ENCODE measurements at regions not wholly inside any gene's neighbourhood (a gene's known extent, or its start where the extent isn't known, plus 50 kb on each side); places are given as distances from the start of the nearest gene placed in this dataset.
"Not testable (repeated sequence)": the region's sequence is repeated elsewhere in the genome, so short reads cannot be mapped to it uniquely, and the experiment has no call there.

DNA sequence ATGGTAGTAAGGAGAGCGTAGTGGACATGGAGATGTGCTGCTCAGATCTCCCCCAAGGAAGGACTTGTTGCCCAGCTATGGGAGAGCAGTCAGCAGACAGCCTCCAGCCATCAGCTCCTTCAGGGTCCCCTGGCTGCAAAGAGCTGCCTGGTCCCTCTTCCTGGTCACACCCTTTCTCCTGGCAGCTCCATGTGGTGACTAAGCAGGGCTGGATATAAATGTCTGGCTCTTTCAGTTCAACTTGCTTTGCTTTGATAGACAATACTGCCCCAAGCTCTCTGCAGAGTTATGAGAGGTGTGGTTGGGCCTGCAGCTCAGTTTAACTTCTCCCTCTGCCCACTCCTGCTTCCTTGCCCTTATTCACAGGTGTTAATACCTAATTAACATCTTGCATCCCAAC is 64.1 kb upstream of the DDR1 start:
- Histone ChIP-seq H3K9me3 (ENCODE audit: control insufficient read depth in 5 of 5, low read length in 5 of 5) (no peaks in the 10 kb centered on the region), H3K27me3 (ENCODE audit: control insufficient read depth in 5 of 5, insufficient read depth in 4 of 5, low read length in 5 of 5) (no peaks in the 10 kb centered on the region), H3K4me3 (ENCODE audit: low read depth in 1 of 5, low read length in 5 of 5) (no peak overlapping the region), H3K36me3 (ENCODE audit: control insufficient read depth in 5 of 5, insufficient read depth in 5 of 5, low read length in 5 of 5) (no peaks in the 10 kb centered on the region), H3K27ac (ENCODE audit: low read depth, low read length) (no peak overlapping the region), H3K9ac (ENCODE audit: low read length in 5 of 5) (no peak overlapping the region), H3K4me1 (ENCODE audit: control insufficient read depth in 5 of 5, insufficient read depth in 5 of 5, low read length in 5 of 5) (peaks cover 0 to 22% (median 14%) of the 10 kb centered on the region in 5 donors)

- Histone ChIP-seq H3K27ac (ENCODE audit: low read depth, low read length) (no peak overlapping the region), H3K36me3 (ENCODE audit: control insufficient read depth in 5 of 5, insufficient read depth in 5 of 5, low read length in 5 of 5) (no peaks in the 10 kb centered on the region), H3K4me3 (ENCODE audit: low read depth in 1 of 5, low read length in 5 of 5) (no peak overlapping the region), H3K9me3 (ENCODE audit: control insufficient read depth in 5 of 5, low read length in 5 of 5) (no peaks in the 10 kb centered on the region), H3K27me3 (ENCODE audit: control insufficient read depth in 5 of 5, insufficient read depth in 4 of 5, low read length in 5 of 5) (no peaks in the 10 kb centered on the region), H3K9ac (ENCODE audit: low read length in 5 of 5) (no peak overlapping the region), H3K4me1 (ENCODE audit: control insufficient read depth in 5 of 5, insufficient read depth in 5 of 5, low read length in 5 of 5) (peaks cover 0 to 25% (median 14%) of the 10 kb centered on the region in 5 donors)
Measured at GRCh38 chr6:30819297-30819917, 64.9 kb upstream of the DDR1 start.

DNA sequence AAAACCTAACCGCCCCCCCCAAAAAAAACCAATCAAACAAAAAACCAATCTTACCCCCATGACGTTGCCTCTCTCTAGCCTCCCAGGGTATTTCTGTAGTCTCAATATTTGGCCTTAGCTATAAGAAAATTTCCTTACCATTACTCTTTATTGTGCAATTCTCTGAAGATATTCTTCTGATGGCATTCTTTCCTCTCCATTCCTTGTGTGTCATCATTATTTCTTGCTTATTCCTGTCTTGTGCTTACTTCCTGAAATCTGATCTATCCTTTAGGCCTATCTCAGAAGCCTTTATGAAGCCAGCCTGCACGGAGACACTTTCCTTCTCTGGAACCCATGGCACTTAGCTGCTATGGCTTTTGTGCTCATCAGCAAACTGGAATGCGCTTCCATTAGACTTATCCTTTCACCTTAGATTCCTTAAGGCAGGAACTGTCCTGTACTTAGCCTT is 65.9 kb upstream of the DDR1 start:
- no peaks in the 10 kb centered on the region for H3K27me3 ChIP-seq (ENCODE audit: control insufficient read depth in 5 of 5, insufficient read depth in 4 of 5, low read length in 5 of 5)
- no peaks in the 10 kb centered on the region for H3K36me3 ChIP-seq (ENCODE audit: control insufficient read depth in 5 of 5, insufficient read depth in 5 of 5, low read length in 5 of 5)
- no peaks in the 10 kb centered on the region for H3K9me3 ChIP-seq (ENCODE audit: control insufficient read depth in 5 of 5, low read length in 5 of 5)
- no peak overlapping the region for H3K4me3 ChIP-seq (ENCODE audit: low read depth in 1 of 5, low read length in 5 of 5)
- no peak overlapping the region for H3K27ac ChIP-seq (ENCODE audit: low read depth, low read length)
- H3K9ac ChIP-seq (ENCODE audit: low read length in 5 of 5): no peak overlapping the region
- peaks cover 0 to 32% (median 18%) of the 10 kb centered on the region in 5 donors for H3K4me1 ChIP-seq (ENCODE audit: control insufficient read depth in 5 of 5, insufficient read depth in 5 of 5, low read length in 5 of 5)

DNA sequence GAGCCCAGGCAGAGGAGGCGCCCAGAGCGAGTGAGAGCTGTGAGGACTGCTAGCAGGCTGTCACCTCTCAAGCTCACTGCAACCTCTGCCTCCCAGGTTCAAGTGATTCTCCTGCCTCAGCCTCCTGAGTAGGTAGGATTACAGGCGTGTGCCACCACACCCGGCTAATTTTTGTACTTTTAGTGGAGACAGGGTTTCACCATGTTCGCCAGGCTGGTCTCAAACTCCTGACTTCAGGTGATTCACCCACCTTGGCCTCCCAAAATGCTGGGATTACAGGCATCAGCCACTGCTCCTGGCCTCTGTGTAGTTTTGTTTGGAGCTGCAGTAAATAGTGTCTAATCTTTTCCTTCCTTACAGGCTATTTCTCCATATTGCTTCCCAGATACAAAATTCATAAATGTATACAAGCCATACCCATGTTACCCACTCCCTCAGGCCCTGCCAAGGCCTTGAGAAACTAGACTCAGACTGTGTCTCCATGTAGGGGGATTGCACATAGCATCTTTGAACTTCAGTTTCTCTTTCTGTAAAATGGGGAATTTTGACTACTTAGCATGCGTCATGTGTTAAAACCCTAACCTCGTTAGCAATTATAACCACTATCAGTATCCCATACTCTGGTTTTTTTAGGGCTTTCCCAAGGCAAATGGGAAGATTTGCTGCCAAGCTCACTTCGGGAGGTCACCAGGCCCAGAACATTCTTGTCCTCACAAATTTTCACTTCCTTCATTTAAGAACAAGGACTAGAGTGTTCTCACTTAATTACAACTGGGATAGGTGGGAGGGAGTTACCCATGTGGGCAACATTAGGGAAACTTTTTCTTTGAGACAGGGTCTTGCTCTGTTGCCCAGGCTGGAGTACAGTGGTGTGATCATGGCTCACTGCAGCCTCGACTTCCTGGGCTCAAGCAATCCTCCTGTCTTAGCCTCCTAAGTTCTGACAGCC is 67.3 kb upstream of the DDR1 start:
- Histone ChIP-seq H3K36me3 (ENCODE audit: control insufficient read depth in 5 of 5, insufficient read depth in 5 of 5, low read length in 5 of 5) (no peaks in the 10 kb centered on the region), H3K9ac (ENCODE audit: low read length in 5 of 5) (no peak overlapping the region), H3K9me3 (ENCODE audit: control insufficient read depth in 5 of 5, low read length in 5 of 5) (no peaks in the 10 kb centered on the region), H3K4me1 (ENCODE audit: control insufficient read depth in 5 of 5, insufficient read depth in 5 of 5, low read length in 5 of 5) (peaks cover 0 to 23% (median 10%) of the 10 kb centered on the region in 5 donors), H3K27me3 (ENCODE audit: control insufficient read depth in 5 of 5, insufficient read depth in 4 of 5, low read length in 5 of 5) (no peaks in the 10 kb centered on the region), H3K27ac (ENCODE audit: low read depth, low read length) (no peak overlapping the region), H3K4me3 (ENCODE audit: low read depth in 1 of 5, low read length in 5 of 5) (no peak overlapping the region)

DNA sequence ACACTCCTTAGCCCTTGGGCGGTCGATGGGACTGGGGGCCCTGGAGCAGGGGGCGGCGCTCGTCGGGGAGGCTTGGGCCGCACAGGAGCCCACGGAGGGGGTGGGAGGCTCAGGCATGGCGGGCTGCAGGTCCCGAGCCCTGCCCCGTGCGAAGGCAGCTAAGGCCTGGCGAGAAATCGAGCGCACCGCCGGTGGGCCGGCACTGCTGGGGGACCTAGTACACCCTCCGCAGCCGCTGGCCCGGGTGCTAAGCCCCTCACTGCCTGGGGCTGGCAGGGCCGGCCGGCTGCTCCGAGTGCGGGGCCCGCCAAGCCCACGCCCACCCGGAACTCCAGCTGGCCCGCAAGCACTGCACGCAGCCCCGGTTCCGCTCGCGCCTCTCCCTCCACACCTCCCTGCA is 68.0 kb upstream of the DDR1 start:
- H3K27ac ChIP-seq (ENCODE audit: low read depth, low read length); H3K9ac ChIP-seq (ENCODE audit: low read length in 5 of 5); H3K27me3 ChIP-seq (ENCODE audit: control insufficient read depth in 5 of 5, insufficient read depth in 4 of 5, low read length in 5 of 5); H3K9me3 ChIP-seq (ENCODE audit: control insufficient read depth in 5 of 5, low read length in 5 of 5); H3K4me3 ChIP-seq (ENCODE audit: low read depth in 1 of 5, low read length in 5 of 5); H3K36me3 ChIP-seq (ENCODE audit: control insufficient read depth in 5 of 5, insufficient read depth in 5 of 5, low read length in 5 of 5): not testable (repeated sequence)
- peaks cover 0 to 23% (median 7%) of the 10 kb centered on the region in 5 donors for H3K4me1 ChIP-seq (ENCODE audit: control insufficient read depth in 5 of 5, insufficient read depth in 5 of 5, low read length in 5 of 5)

DNA sequence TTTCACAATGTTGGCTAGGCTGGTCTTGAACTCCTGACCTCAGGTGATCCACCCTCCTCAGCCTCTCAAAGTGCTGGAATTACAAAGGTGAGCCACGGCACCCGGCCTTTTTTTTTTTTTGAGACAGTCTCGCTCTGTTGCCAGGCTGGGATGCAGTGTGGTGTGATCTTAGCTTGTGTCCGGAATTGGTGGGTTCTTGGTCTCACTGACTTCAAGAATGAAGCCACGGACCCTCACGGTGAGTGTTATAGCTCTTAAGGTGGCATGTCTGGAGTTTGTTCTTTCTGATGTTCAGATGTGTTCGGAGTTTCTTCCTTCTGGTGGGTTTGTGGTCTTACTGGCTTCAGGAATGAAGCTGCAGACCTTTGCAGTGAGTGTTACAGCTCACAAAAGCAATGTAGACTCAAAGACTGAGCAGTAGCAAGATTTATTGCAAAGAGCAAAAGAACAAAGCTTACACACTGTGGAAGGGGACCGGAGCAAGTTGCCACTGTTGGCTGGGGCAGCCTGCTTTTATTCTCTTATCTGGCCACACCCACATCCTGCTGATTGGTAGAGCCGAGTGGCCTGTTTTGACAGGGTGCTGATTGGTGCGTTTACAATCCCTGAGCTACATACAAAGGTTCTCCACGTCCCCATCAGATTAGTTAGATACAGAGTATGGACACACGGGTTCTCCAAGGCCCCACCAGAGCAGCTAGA is 69.1 kb upstream of the DDR1 start:
- peaks cover 0 to 21% (median 7%) of the 10 kb centered on the region in 5 donors for H3K4me1 ChIP-seq (ENCODE audit: control insufficient read depth in 5 of 5, insufficient read depth in 5 of 5, low read length in 5 of 5)
- H3K27ac ChIP-seq (ENCODE audit: low read depth, low read length); H3K9me3 ChIP-seq (ENCODE audit: control insufficient read depth in 5 of 5, low read length in 5 of 5); H3K36me3 ChIP-seq (ENCODE audit: control insufficient read depth in 5 of 5, insufficient read depth in 5 of 5, low read length in 5 of 5); H3K9ac ChIP-seq (ENCODE audit: low read length in 5 of 5); H3K4me3 ChIP-seq (ENCODE audit: low read depth in 1 of 5, low read length in 5 of 5); H3K27me3 ChIP-seq (ENCODE audit: control insufficient read depth in 5 of 5, insufficient read depth in 4 of 5, low read length in 5 of 5): not testable (repeated sequence)

- H3K27ac ChIP-seq (ENCODE audit: low read depth, low read length): no peak overlapping the region
- H3K4me3 ChIP-seq (ENCODE audit: low read depth in 1 of 5, low read length in 5 of 5): no peak overlapping the region
- no peaks in the 10 kb centered on the region for H3K27me3 ChIP-seq (ENCODE audit: control insufficient read depth in 5 of 5, insufficient read depth in 4 of 5, low read length in 5 of 5)
- H3K9me3 ChIP-seq (ENCODE audit: control insufficient read depth in 5 of 5, low read length in 5 of 5): no peaks in the 10 kb centered on the region
- H3K36me3 ChIP-seq (ENCODE audit: control insufficient read depth in 5 of 5, insufficient read depth in 5 of 5, low read length in 5 of 5): no peaks in the 10 kb centered on the region
- H3K4me1 ChIP-seq (ENCODE audit: control insufficient read depth in 5 of 5, insufficient read depth in 5 of 5, low read length in 5 of 5): peaks cover 0 to 17% (median 6%) of the 10 kb centered on the region in 5 donors
- H3K9ac ChIP-seq (ENCODE audit: low read length in 5 of 5): no peak overlapping the region
Measured at GRCh38 chr6:30814146-30815040, 69.9 kb upstream of the DDR1 start.

DNA sequence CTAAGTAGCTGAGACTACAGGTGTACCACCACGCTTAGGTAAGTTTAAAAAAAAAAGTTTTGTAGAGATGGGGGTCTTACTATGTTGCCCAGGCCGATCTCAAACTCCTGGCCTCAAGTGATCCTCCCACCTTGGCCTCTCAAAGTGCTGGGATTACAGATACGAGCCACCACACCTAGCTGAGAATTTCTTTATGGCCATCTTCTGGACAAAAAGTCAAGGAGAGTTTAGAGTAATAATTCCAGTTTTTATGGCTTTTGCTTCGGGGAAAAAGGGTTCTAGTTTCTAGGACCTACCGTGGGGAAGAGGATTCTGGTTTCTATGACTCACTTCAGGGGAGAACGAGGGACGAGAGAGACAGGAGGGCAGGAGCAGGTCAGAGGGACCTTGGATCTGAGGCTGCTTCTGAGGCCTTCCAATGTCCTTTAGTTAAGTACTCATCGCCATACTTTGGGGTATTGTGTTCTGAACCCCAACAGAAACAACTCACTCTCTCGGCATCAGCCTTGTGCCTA is 69.3 kb upstream of the IER3 start:
- no peak overlapping the region for H3K9ac ChIP-seq (ENCODE audit: low read length in 5 of 5)
- H3K4me3 ChIP-seq (ENCODE audit: low read depth in 1 of 5, low read length in 5 of 5): no peak overlapping the region
- H3K36me3 ChIP-seq (ENCODE audit: control insufficient read depth in 5 of 5, insufficient read depth in 5 of 5, low read length in 5 of 5): no peaks in the 10 kb centered on the region
- H3K27ac ChIP-seq (ENCODE audit: low read depth, low read length): no peak overlapping the region
- no peaks in the 10 kb centered on the region for H3K9me3 ChIP-seq (ENCODE audit: control insufficient read depth in 5 of 5, low read length in 5 of 5)
- H3K4me1 ChIP-seq (ENCODE audit: control insufficient read depth in 5 of 5, insufficient read depth in 5 of 5, low read length in 5 of 5): peaks cover 0 to 17% (median 6%) of the 10 kb centered on the region in 5 donors
- H3K27me3 ChIP-seq (ENCODE audit: control insufficient read depth in 5 of 5, insufficient read depth in 4 of 5, low read length in 5 of 5): no peaks in the 10 kb centered on the region

- Histone ChIP-seq H3K27ac (ENCODE audit: low read depth, low read length) (no peak overlapping the region), H3K27me3 (ENCODE audit: control insufficient read depth in 5 of 5, insufficient read depth in 4 of 5, low read length in 5 of 5) (no peaks in the 10 kb centered on the region), H3K9ac (ENCODE audit: low read length in 5 of 5) (no peak overlapping the region)
Measured at GRCh38 chr6:30810813-30811339, 66.5 kb upstream of the IER3 start.

More at GRCh38 chr6:30810813-30811339, 66.5 kb upstream of the IER3 start:
- no peaks in the 10 kb centered on the region for H3K9me3 ChIP-seq (ENCODE audit: control insufficient read depth in 5 of 5, low read length in 5 of 5)
- no peak overlapping the region for H3K4me3 ChIP-seq (ENCODE audit: low read depth in 1 of 5, low read length in 5 of 5)
- H3K4me1 ChIP-seq (ENCODE audit: control insufficient read depth in 5 of 5, insufficient read depth in 5 of 5, low read length in 5 of 5): peaks cover 0 to 10% (median 4%) of the 10 kb centered on the region in 5 donors
- H3K36me3 ChIP-seq (ENCODE audit: control insufficient read depth in 5 of 5, insufficient read depth in 5 of 5, low read length in 5 of 5): no peaks in the 10 kb centered on the region

Data from subcutaneous abdominal adipose tissue (tissue), 5 donors.